ENCODE measurements at regions not wholly inside any gene's neighbourhood (a gene's known extent, or its start where the extent isn't known, plus 50 kb on each side); places are given as distances from the start of the nearest gene placed in this dataset.

- H3K56ac ChIP-seq (replicated peaks; ENCODE audit: insufficient read length, low read depth, low read length), result no peak overlapping the region
- H3K4me2 ChIP-seq (ENCODE audit: insufficient read depth in 1 of 2, low read depth in 2 of 2, low read length in 2 of 2), result no peak overlapping the region
- DNase-seq (ENCODE audit: low read depth in 1 of 2, low spot score in 2 of 2) (no peak), FAIRE-seq (no peak)
- H3K23me2 ChIP-seq (ENCODE audit: low read depth, low read length), result no peaks in the 10 kb centered on the region
- no peak overlapping the region; the same call in 1 of the 2 replicates for H3K18ac ChIP-seq (ENCODE audit: extremely low read depth, low read length)
- H3K27me3 ChIP-seq (replicated peaks in 1 of 4; ENCODE audit: control insufficient read depth in 3 of 4, extremely low read depth in 1 of 4, insufficient read depth in 3 of 4, low read length in 3 of 4), result no peaks in the 10 kb centered on the region
- no peak overlapping the region for H3K4ac ChIP-seq (replicated peaks; ENCODE audit: insufficient read length, low read depth, low read length)
- H2AK5ac ChIP-seq (ENCODE audit: low read depth, low read length), result peak overlapping the region; percentile 3; the same call in 1 of the 2 replicates
- H4K20me1 ChIP-seq (replicated peaks in 1 of 2; ENCODE audit: control insufficient read depth in 1 of 2, insufficient read depth in 2 of 2, low read length in 2 of 2), result no peaks in the 10 kb centered on the region
- no peaks in the 10 kb centered on the region for H3K79me2 ChIP-seq (ENCODE audit: control insufficient read depth in 1 of 2, insufficient read depth in 2 of 2, low read length in 2 of 2)
- no peak overlapping the region for H2BK20ac ChIP-seq (ENCODE audit: low read length)
- H2BK12ac ChIP-seq (ENCODE audit: low read depth, low read length), result 0 out of 2 replicates have a peak overlapping the region, but pooled peaks have one; percentile 31
- CTCF ChIA-PET (ENCODE audit: partially characterized antibody), result interaction anchor here (2.9 kb wide), 1 partner anchor 172 kb away, joined by 8 read pairs; no protein-coding TSS in a partner anchor
- no peak overlapping the region for H4K91ac ChIP-seq (replicated peaks; ENCODE audit: insufficient read length, low read length)
- no peak overlapping the region for H3K27ac ChIP-seq (ENCODE audit: low read depth, low read length)
- H3K14ac ChIP-seq (ENCODE audit: insufficient read length), result no peak overlapping the region
- peak overlapping the region; percentile 83 for H2BK15ac ChIP-seq (ENCODE audit: low read length)
- peak overlapping the region; percentile 96 for H2AFZ ChIP-seq (ENCODE audit: low read length)
- no peak overlapping the region for H3K9ac ChIP-seq (replicated peaks in 1 of 4; ENCODE audit: extremely low read depth in 1 of 4, low read depth in 3 of 4, low read length in 3 of 4)
- H3K23ac ChIP-seq (ENCODE audit: insufficient read length), result no peak overlapping the region
- 89% methylated on average over 2 of the region's 2 CpGs; no CpG with 5 or more reads in 1 of the 2 experiments for whole genome bisulfite sequencing, 2 experiments (ENCODE audit: extremely low coverage in 1 of 2, insufficient coverage in 1 of 2, insufficient read length in 1 of 2, insufficient replicate concordance in 2 of 2, low coverage in 1 of 2, low lambda C conversion rate in 2 of 2, missing lambda C conversion rate in 1 of 2)
- peaks cover 0 to 5% (median 2%) of the 10 kb centered on the region in 4 experiments; a peak in 4 of 7 replicates for H3K4me1 ChIP-seq (replicated peaks in 1 of 4; ENCODE audit: control insufficient read depth in 3 of 4, insufficient read depth in 4 of 4, low read length in 3 of 4)
- no peaks in the 10 kb centered on the region for H3K9me3 ChIP-seq (ENCODE audit: insufficient read depth in 2 of 2, low read depth in 1 of 2, low read length in 1 of 2)
- no peak overlapping the region for H3K4me3 ChIP-seq (ENCODE audit: extremely low read depth in 1 of 4, insufficient read depth in 2 of 4, low read depth in 3 of 4, low read length in 4 of 4)
- peak overlapping the region; percentile 12 for H2BK120ac ChIP-seq (replicated peaks; ENCODE audit: low read depth, low read length)
- POLR2A ChIA-PET (ENCODE audit: partially characterized antibody), result interaction anchor here (2.2 kb wide), 1 partner anchor 16 kb away, joined by 6 read pairs; no protein-coding TSS in a partner anchor
- no peak overlapping the region for H4K8ac ChIP-seq (ENCODE audit: extremely low read depth, insufficient read depth, low read length)
- H2BK5ac ChIP-seq (ENCODE audit: low read depth, low read length), result no peak overlapping the region
- no peak overlapping the region for H4K5ac ChIP-seq (ENCODE audit: insufficient read length, low read depth, low read length)
- H3K36me3 ChIP-seq (ENCODE audit: control insufficient read depth in 2 of 4, insufficient read depth in 4 of 4, low read length in 3 of 4), result no peaks in the 10 kb centered on the region
- H3K79me1 ChIP-seq (ENCODE audit: low read depth, low read length), result no peaks in the 10 kb centered on the region
Observed at GRCh38 chr11:13136272-13136596, 127.1 kb downstream of the RASSF10 start.
